NCI-H82 (cell line): ENCODE measurements at regions not wholly inside any gene's neighbourhood (a gene's known extent, or its start where the extent isn't known, plus 50 kb on each side); places are given as distances from the start of the nearest gene placed in this dataset.

Experiments
- DNase-seq: peaks from one replicate; lab custom pipeline; 2025; lab: John Stamatoyannopoulos, UW

DNA sequence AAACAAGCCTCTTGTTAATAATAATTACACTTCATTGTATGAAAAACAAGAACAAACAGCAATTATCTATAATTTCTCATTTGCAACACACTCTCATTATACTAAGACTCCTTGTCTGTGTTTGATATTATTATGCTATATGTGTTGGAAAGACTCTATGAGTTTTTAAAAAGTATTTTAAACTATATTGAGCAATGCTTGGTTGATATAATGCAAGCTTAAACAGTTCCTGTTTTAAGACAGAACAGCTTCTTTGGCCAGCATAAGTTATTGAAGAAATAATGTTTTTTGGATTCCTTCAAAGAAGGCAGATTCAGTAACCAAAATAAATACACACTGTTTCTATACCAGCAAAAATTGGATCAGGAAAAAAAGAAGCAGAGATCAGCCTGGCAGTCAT lies 871.4 kb downstream of the MAT2B start:
- no peak for DNase-seq

- DNase-seq, result peak; percentile 64
Observed at GRCh38 chr5:164377746-164378145, 872.3 kb downstream of the MAT2B start.

DNA sequence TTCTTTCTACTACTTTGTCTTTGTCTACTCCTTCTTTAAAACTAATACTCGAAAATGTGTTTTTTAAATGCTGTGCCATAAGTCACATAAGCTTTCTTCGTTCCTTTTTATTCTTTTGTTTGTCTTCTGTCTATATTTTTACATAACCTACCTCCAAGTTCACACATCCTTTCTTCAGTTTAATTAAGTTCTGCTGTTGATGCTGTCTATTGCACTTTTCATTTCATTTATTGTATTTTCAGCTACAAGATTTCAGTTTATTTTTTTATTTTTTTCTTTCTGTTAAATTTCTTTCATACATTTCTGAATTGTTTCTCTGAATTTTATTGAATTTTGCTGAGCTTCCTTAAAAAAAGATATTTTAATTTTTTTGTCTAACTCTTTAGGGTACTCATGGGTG lies 878.2 kb downstream of the MAT2B start:
- DNase-seq, result no peak

GRCh38 chr5:164392531-164392930 lies 887.1 kb downstream of the MAT2B start:
- no peak for DNase-seq

GRCh38 chr5:164394686-164395194 lies 889.3 kb downstream of the MAT2B start:
- DNase-seq, result no peak

- DNase-seq, result peak; percentile 4
Observed at GRCh38 chr5:164412531-164412930, 907.1 kb downstream of the MAT2B start.

DNA sequence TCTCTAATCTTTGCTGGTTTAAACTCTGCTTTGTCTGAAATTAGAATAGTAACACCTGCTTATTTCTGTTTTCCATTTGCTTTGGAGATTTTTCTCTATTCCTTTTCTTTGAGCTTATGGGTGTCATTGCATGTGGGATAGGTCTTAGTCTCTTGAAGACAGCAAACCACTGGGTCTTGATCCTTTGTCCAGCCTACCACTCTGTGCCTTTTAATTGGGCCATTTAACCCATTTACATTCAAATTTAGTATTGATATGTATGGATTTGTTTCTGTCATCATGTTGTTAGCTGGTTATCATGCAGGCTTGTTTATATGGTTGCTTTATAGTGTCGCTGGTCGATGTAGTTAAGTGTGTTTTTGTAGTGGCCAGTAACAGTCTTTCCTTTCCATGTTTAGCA lies 914.7 kb downstream of the MAT2B start:
- DNase-seq, result no peak

- DNase-seq, result no peak
Observed at GRCh38 chr5:164422400-164422799, 917.0 kb downstream of the MAT2B start.

GRCh38 chr5:164431634-164432304 lies 926.4 kb downstream of the MAT2B start:
- no peak for DNase-seq

DNA sequence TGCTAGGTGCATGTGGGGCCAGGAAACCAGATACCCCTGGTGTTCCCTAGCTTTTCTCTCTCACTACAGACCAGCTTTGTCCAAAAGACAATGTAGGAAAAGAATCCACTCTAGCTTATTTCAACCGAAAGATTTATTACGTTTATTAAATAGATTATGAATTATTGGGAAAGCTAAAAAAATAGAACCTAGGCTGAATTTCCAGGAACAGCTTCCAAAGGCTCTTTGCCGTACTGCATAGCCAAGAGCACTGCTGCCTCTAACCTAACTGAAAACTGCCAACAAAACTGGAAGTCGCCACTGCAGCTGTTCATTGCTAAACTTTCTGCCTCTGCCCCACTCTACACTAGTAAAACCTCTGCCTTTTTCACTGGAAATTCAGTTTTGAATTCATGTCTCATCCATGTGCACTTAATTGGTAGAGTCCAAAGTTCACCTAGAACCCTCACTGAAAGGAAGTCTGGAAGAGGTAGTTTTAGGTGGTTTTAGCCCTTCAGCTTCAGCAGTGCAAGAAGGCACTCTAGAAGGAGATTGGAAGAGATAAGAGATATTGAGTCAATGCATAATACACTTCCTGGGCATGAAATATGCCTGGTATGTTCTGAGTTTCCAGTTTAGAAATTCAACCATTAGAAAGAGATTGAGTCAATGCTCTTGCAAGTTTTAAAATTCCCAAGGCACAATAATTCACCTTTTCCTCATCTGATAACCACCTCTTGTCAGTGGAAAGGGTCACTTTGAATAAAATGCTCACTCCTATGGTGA lies 927.9 kb downstream of the MAT2B start:
- no peak for DNase-seq

- DNase-seq, result no peak
Observed at GRCh38 chr5:164435576-164435975, 930.2 kb downstream of the MAT2B start.

DNA sequence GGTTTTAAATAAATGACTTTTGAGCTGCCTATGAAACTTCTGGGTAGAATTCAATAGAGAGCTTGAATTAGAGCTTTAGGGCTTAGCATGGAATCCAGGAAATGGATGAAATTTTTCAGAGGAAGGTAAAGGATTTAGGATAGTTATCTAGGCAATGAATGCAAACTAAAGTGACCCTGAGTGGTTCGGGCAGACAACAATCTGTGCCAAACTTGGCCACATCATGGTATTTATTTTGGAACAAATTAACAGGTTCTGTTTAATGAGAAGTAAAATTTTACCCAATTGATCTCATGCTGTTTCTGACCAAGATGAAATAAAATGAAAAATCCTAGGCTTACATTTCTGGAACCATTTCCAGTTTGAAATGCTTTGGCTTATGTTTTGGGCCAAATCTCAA lies 934.4 kb downstream of the MAT2B start:
- DNase-seq, result no peak

- peak; percentile 28 for DNase-seq
Observed at GRCh38 chr5:164449460-164449859, 944.0 kb downstream of the MAT2B start.

GRCh38 chr5:164466033-164466432 lies 960.6 kb downstream of the MAT2B start:
- DNase-seq, result no peak

DNA sequence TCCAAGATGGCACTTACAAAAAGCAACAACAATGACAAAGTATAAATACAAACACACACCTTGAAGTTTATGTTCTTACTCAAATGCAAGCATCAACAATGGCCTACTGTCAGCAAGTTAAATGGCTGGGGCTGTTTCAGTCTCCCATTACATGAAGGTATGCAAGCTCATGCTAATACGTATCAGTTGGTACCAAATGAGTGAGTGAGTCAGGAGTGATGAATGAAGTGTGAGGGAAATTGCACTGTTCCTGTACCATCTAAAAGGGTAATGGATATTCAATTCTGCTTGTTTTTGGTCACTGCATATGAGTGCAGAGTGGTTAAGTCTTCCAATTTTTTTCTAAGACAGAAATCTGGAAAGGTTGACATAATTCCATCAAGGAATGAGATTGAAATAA lies 964.9 kb downstream of the MAT2B start:
- DNase-seq, result no peak

GRCh38 chr5:164472165-164472564 lies 966.7 kb downstream of the MAT2B start:
- no peak for DNase-seq

- DNase-seq, result peak; percentile 32
Observed at GRCh38 chr5:164475339-164475977, 970.0 kb downstream of the MAT2B start.

DNA sequence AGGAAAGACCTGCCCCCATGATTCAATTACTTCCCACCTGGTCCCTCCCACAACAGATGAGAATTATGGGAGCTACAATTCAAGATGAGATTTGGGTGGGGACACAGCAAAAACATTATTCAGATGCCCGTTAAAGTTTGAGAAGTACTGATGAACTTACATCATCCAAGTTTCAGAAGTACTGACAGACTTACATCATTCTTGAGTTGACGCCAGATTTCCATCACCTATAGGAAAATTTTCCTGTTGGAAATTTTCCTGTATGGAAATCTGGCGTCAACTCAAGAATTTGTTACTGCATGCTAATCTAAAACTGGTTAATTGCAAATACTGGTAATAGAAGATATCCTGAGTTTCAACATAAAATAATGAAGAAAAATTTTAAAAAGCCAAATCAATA lies 975.9 kb downstream of the MAT2B start:
- no peak for DNase-seq

GRCh38 chr5:164482351-164482750 lies 976.9 kb downstream of the MAT2B start:
- no peak for DNase-seq

DNA sequence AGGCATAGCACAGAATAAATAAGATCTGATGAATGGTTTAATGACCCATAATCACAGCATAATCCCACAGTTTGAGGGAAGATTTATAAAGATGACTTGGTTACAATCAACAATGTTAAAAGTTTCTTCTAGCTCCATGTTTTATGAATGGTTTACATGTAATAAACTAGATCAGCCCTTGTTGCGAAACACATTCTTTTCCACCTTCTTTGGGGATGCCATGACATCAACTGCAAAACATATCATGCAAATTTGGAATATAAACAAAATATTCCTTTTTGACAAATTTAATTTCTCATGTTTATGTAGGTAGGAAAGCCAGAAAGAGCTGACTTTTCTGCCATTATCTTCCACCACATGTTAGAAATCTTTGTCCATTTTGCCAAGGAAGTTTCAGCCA lies 979.5 kb downstream of the MAT2B start:
- no peak for DNase-seq

DNA sequence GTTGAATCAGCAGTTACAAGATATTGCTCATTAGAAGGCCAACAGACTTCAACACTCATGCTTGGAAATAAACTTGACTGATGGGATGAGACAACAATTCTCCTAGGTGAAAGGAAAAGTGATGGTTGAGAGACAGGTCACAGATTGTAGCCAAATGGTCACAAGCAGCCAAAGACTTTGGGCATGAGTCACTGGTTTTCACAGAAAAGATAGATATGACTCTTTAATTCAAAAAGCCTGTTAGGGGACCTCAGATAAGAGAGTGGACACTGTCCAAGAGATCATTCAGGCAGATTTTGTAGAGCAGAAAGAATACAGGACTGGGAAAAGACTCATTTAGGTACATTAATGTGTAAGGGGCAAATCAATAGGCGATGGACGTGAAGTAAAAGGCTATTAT lies 982.5 kb downstream of the MAT2B start:
- DNase-seq, result no peak

DNA sequence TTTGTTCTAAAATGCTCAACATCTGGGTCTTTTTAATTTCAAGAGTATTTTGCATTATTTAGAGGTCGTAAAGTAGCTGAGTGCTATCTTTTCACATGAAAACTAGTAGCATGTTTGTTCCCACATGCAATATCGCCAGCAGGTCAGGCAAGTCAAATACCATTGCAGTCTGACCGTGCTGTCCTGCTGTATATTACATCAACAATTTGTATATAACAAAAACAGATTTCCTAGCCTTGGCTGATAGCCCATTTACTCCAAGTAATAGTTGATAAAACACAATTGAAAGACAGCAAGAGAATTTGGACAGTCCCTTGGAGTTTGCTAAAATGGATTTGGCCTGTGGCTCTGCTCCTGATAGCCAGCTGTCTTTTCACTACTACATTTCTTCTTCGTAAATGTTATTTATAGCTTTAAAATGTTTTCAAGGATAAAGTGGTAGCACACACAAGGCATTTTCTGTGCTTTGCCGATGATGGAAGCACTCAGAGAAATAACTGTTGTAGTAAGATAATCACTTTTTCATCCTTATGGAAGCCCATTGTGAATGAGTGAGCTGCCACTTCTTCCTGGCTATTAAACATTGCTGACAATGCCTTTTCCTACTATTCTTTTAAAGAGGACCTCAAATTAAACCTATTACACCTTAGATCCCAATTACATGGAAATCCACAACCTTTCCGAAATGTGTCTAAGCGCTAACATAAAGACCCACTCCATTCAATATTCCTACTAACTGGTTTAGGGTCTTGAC lies 992.1 kb downstream of the MAT2B start:
- peak; percentile 49 for DNase-seq
